WERI-Rb-1 (cell line): ENCODE measurements at regions not wholly inside any gene's neighbourhood (a gene's known extent, or its start where the extent isn't known, plus 50 kb on each side); places are given as distances from the start of the nearest gene placed in this dataset.
A peak's percentile ranks its signal among the peaks of the same experiment; 100 is the strongest.

Source experiments
- DNase-seq: peaks from one replicate; pipeline ENCODE4 v3.0.0-alpha.2; 2020
- H3K27ac ChIP-seq: fragments of 250-450 bp; sonication (Bioruptor Pico); 2 replicates; pipeline ENCODE4 v1.5.1; 2020; ENCODE audit warnings: mild to moderate bottlenecking, moderate library complexity
- H3K27me3 ChIP-seq: fragments of 250-450 bp; sonication (Bioruptor Pico); 2 replicates; pipeline ENCODE4 v1.5.1; 2021; ENCODE audit warnings: mild to moderate bottlenecking, low read depth, moderate library complexity; ENCODE audit not compliant: insufficient read depth, severe bottlenecking
- H3K36me3 ChIP-seq: fragments of 250-450 bp; sonication (Bioruptor Pico); 2 replicates; pipeline ENCODE4 v1.5.1; 2020; ENCODE audit warnings: mild to moderate bottlenecking, moderate library complexity
- H3K4me3 ChIP-seq: 2 replicates; pipeline ENCODE4 v1.5.1; 2011; ENCODE audit warnings: low read depth, mild to moderate bottlenecking, control low read depth, low read length
- H3K9me3 ChIP-seq: fragments of 250-450 bp; sonication (Bioruptor Pico); 2 replicates; pipeline ENCODE4 v1.5.1; 2021; ENCODE audit warnings: mild to moderate bottlenecking, moderate library complexity; ENCODE audit not compliant: severe bottlenecking
- TF ChIP-seq, protein P1 (sequence below): IDR thresholded peaks from 2 replicates; pipeline ENCODE4 v1.5.1; 2011; ENCODE audit warnings: low read depth, mild to moderate bottlenecking, control low read depth, inconsistent platforms, low read length

DNA sequence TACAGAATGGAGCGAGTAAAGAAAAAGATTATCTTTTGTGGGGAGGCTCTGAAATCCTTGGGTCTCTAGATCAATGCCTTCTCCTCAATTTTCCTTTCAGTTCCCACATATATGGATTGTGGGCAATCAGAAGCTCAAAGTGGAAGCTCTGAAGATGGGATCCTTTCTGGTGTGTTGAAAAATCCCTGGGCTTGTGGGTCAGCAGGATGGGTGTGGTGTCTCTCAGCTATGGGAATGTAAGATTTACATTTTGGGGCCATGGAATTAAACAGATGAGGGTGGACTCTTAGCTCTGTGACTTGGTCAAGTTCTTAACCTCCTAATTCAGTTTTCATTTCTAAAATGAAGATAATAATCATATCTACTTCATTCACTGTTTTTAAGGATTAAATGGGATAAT is 231.9 kb upstream of the CA10 start:
- Histone ChIP-seq H3K4me3 (no peak overlapping the region), H3K27me3 (peaks cover 3% of the 10 kb centered on the region), H3K27ac (no peak overlapping the region), H3K9me3 (no peaks in the 10 kb centered on the region), H3K36me3 (no peaks in the 10 kb centered on the region)
- no peak for DNase-seq
- TF ChIP-seq, protein P1, sequence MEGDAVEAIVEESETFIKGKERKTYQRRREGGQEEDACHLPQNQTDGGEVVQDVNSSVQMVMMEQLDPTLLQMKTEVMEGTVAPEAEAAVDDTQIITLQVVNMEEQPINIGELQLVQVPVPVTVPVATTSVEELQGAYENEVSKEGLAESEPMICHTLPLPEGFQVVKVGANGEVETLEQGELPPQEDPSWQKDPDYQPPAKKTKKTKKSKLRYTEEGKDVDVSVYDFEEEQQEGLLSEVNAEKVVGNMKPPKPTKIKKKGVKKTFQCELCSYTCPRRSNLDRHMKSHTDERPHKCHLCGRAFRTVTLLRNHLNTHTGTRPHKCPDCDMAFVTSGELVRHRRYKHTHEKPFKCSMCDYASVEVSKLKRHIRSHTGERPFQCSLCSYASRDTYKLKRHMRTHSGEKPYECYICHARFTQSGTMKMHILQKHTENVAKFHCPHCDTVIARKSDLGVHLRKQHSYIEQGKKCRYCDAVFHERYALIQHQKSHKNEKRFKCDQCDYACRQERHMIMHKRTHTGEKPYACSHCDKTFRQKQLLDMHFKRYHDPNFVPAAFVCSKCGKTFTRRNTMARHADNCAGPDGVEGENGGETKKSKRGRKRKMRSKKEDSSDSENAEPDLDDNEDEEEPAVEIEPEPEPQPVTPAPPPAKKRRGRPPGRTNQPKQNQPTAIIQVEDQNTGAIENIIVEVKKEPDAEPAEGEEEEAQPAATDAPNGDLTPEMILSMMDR: no peak

DNA sequence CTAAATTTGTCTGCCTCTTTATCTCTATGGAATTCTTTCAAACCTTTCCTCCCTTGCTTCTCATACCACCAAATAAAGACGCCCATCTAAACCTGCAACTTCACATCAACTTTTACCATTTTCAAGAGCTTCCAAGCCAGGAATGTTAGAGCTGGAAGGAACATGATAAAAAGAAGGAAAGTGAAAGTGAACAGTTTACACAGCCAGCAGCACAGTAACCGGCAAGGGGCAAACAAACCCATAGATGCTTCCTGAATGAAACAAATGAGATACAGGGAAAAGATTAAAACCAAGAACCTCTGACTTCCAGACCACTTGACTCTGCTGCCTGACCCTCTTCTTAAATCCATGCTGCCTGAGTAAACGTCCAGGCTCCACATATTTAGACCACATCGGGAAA is 231.1 kb upstream of the CA10 start:
- no peak for DNase-seq
- no peak overlapping the region for H3K4me3 ChIP-seq
- H3K27ac ChIP-seq: no peak overlapping the region
- TF ChIP-seq, protein P1: no peak
- H3K27me3 ChIP-seq: peaks cover 6% of the 10 kb centered on the region
- no peaks in the 10 kb centered on the region for H3K36me3 ChIP-seq
- H3K9me3 ChIP-seq: no peaks in the 10 kb centered on the region

DNA sequence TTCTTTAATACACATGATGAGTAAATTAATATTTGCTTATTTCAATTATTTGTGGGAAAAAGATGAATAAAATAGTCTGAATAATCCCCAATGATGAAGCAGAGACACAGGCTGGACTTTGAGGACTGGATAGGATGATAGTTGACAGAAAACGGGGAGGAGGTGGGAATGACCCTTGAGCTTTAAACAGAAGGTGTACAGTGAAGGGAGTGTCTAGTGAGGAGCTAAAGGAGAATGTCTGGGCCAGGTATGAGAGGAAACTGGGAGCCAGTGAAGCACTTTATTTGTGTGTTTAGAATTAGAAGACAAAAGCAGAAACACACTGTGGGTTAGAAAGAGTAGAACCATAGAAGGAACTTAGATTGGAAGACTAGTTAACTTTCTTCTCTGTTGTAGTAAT is 230.4 kb upstream of the CA10 start:
- H3K9me3 ChIP-seq: no peaks in the 10 kb centered on the region
- peaks cover 6% of the 10 kb centered on the region for H3K27me3 ChIP-seq
- TF ChIP-seq, protein P1: no peak
- H3K36me3 ChIP-seq: no peaks in the 10 kb centered on the region
- H3K27ac ChIP-seq: no peak overlapping the region
- no peak for DNase-seq
- no peak overlapping the region for H3K4me3 ChIP-seq

DNA sequence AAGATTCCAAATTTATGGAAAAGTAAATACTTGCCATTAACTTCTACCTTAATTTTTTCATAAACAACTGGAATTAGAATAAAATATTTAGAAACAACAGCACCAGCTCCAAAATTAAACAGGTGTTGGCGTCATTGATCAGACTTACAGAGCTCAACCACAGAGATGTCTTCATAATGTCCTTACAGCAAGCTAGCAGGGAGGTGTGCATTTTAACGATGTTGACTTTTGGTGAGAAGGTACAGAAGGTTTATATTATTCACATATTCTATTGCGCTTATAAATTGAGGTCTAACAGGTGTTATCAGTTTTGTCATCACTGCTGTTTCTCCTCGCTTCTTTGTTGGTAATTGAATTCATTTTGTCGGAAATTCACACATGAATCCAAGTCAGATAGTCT is 226.2 kb upstream of the CA10 start:
- Histone ChIP-seq H3K27ac (no peak overlapping the region), H3K36me3 (no peaks in the 10 kb centered on the region), H3K9me3 (no peaks in the 10 kb centered on the region), H3K27me3 (peaks cover 6% of the 10 kb centered on the region), H3K4me3 (no peak overlapping the region)
- TF ChIP-seq, protein P1: no peak
- no peak for DNase-seq

DNA sequence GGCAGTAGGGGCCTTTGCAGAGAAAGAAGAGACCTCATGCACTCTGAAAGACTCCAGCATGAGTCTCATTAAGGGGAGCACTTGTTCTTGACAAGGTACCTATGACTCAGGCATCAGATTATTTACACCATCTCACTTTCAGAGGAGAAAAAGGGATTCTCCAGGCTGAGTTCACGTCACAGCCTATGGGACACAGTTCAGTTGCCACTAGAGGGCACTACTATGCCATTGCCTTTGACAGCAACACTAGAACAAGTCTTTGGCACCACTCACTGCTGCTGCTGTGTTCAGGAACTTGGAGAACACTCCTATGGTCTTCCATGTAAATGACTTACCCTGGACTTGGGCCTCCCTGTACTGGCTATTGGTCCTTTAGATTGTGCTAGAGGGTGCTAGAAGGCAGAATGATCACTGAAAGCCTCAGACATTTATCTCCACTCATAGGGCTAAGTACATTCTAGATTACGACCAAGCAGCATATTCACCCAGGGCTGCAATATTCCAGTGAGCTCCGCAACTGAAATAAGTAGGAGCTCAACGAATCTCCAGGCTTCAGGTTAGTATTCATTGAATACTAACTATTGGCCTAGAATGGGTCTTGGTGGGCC is 225.1 kb upstream of the CA10 start:
- Histone ChIP-seq H3K27me3 (peaks cover 12% of the 10 kb centered on the region), H3K9me3 (no peaks in the 10 kb centered on the region), H3K4me3 (no peak overlapping the region), H3K27ac (no peak overlapping the region), H3K36me3 (no peaks in the 10 kb centered on the region)
- peak; percentile 81 for DNase-seq
- TF ChIP-seq, protein P1: peak; percentile 99

DNA sequence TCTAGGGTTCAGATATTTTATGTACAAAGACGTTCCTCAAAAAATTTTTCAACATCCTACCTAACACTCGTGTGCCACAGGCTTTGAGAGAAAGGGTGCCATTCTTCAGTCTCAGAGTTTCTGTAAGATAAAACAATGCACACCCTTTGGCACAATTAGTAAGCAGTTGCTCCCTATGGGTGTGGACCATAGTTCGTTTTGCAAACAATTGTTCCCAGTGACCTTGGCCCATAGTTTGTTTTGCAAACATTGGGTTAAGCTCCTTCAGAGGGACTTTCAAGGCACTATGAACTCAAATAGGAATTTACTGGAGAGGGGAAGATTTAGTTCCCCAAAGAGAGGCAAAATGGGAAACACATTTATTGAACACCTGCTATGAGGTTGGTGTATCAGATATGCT is 220.3 kb upstream of the CA10 start:
- peaks cover 6% of the 10 kb centered on the region for H3K27me3 ChIP-seq
- DNase-seq: no peak
- H3K9me3 ChIP-seq: no peaks in the 10 kb centered on the region
- no peaks in the 10 kb centered on the region for H3K36me3 ChIP-seq
- TF ChIP-seq, protein P1: no peak
- no peak overlapping the region for H3K4me3 ChIP-seq
- no peak overlapping the region for H3K27ac ChIP-seq
